CD4-positive, alpha-beta T cell treated with Interleukin-10 for 1 hour (primary cell): ENCODE measurements at regions not wholly inside any gene's neighbourhood (a gene's known extent, or its start where the extent isn't known, plus 50 kb on each side); places are given as distances from the start of the nearest gene placed in this dataset.
"Not testable (repeated sequence)": the region's sequence is repeated elsewhere in the genome, so short reads cannot be mapped to it uniquely, and the experiment has no call there.

Experiments
- DNase-seq: peaks from one replicate; pipeline ENCODE4 v3.0.0-alpha.2; 2020

DNA sequence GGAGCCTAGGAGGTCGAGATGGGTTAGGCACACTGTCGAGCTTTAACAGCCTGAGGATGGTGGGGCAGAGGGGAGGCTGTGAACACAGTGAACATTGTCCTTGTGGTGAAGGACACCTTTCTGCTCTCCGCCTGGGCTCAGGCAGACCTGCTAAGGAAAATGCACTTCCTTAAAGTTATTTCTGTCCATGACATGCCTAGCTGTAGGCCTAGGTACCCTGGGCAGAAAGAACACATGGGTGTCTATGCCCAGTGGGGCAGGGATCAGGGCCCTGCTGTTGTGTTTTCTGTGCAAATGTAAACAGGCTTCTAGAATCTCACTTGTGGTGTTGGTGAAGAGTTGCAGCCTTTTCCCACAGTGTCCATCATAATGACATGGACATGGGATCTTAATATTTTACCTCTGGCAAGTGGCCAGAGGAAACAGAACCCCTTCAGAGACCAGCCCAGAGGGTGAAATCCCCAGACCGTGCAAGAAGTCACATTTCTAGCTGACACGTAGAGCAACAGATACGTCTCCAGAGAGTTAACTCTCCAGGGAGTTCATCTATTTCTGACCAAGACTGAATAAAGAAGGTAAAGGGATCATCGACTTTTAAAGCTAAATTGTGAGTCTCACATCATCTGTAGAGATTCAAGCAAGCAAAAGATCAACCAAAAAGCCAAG lies 79.2 kb downstream of the C9orf152 start:
- DNase-seq, result no peak

DNA sequence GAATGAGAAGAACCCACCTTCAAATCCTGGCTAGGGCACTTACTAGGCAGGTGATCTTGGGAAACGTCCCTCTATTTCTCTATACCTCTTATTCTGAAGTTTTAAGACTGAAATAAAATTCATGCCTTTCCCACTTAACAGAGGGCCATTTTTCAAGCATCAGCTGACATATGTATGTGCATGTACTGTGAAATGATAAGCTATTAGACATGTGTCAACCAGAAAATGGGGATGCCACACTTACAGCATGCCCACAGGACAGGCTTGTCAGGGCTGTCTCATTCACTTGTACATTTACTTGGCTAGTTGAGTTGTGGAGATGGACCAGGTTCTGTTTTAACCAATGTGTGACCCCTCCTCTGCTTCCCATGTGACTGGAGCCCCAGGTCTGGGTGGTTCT lies 78.5 kb downstream of the C9orf152 start:
- no peak for DNase-seq

DNA sequence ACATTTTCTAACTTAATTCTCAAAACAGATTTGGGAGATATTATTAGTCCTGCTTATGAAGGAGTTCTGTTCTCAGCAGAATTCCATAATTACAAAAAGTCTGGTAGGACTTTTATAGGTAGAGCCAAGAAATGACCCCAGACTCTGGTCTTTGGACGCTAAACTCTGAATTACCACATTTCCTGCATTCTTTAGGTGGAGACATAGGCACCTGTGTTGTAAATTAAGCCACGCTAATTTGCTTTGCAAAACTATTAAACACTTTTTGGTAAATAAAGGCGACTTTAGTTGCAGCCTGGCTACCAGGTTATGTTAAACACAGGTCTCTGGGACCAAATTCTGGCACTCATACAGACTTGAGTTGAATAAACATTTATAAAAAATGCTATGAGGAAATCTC lies 77.7 kb downstream of the C9orf152 start:
- no peak for DNase-seq

DNA sequence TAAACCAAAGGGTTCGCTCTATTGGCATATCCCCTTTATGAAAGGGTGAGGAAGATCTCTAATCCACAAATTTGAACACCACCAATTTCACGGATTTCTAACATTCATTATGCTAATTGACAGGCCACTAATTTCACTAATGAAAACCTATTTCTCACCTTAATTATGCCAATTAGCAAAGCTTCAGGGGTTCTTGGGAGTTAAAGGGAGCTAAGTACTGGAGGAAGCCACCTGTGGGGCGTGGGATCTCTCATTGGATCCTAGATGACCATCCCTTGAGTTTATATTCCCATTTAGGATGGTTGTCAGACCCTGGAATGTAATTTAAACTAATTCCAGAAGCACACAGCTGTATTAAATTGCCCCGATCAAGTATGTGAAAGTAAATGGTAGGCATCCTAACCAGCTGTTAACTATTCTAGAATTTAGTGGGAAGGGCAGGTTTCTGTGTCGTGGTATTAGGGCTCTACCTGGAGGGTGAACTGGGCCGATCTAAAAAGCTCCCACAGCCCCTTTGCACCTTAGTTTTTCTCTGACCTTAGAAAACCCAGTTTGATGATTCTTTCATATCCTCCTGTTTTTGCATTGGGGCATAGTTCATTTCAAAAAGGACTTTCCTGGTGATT lies 77.1 kb downstream of the C9orf152 start:
- no peak for DNase-seq

DNA sequence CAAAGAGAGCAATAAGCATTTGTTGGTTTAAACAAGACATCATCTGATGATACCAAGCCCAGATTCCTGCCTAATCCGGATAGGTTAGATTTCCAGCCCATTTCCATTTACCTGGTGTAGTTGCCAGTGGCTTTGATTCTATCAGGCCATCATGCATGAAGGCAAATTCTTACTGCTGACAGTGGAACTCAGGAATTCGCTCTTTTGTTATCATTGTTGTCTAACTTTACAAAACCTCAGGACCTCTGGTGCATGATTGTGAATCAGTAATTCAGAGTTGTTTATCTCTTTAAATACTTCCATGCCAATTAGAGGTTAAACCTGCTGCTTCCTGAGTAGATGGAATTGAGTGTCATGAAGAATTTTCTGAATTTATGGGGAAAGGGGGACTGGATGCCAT lies 76.5 kb downstream of the C9orf152 start:
- no peak for DNase-seq

DNA sequence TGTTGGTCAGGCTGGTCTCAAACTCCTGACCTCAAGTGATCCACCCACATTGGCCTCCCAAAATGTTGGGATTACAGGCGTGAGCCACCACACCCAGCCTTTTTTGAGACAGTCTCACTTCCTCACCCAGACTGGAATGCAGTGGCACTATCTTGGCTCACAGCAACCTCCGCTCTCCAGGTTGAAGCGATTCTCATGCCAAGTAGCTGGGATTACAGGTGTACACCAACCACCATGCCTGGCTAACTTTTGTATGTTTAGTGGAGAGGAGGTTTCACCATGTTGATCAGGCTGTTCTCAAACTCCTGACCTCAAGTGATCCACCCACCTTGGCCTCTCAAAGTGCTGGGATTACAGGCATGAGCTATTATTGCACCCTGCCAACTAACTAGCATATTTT lies 75.4 kb downstream of the C9orf152 start:
- not testable (repeated sequence) for DNase-seq

DNA sequence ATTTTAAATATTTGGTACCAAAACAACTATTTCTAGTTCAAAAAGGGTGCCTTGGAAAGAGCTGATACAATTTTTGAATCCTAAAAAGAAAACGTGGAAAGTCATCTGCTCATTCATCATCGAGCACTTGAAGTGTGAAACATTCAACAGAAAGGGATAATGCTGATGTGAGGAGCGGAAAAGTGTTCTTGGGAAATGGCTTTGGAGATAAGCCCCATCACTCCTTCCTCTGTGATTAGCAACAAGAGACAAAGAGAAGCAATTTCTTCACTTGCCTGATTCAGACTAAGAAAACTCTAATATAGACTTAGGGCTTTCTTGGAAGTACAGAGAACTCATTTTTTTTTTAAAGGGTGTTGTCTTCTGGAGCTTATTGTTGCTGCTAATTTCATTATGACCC lies 74.9 kb downstream of the C9orf152 start:
- DNase-seq, result no peak

DNA sequence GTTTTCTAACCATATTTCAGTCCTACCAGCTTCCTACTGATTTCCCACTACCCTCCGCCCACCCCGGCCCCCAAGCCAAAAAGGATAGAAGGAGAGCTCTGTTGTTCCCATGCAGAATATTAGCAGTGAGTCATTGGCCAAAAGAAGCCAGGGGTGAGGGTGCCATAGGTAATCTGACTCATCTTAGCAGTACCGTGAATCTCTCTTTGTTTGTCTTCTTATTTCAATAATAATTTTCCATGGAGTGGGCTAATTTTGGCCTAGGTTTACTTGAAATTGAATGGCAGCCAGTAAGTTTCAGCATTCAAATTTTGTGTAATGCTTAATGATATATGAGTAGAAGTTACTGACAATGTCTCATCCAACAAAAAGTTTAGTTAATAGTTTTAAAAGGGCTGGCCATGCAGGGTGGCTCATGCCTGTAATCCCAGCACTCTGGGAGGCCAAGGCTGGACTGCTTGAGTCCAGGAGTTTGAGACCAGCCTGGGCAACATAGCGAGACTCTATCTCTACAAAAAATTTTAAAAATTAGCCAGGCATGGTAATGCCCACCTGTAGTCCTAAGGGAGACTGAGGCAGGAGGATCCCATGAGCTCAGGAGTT lies 74.2 kb downstream of the C9orf152 start:
- DNase-seq, result no peak

DNA sequence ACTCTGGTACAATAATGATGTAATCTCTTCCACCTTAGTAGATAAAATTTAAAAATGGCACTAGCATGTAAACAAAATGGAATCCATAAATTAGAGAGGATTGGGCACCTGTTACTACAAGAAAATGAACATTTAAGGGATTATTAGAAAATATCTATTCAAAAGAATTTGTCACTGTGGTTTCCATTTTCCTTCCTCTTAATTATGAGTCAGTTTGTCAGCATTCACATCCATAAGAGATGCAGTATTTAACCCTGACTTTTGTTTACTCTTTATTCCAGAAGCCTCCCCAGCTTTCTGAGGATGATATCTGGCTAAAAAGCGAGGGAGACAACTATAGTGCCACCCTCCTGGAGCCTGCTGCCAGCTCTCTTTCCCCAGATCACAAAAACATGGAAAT lies 72.1 kb downstream of the C9orf152 start:
- DNase-seq, result no peak

DNA sequence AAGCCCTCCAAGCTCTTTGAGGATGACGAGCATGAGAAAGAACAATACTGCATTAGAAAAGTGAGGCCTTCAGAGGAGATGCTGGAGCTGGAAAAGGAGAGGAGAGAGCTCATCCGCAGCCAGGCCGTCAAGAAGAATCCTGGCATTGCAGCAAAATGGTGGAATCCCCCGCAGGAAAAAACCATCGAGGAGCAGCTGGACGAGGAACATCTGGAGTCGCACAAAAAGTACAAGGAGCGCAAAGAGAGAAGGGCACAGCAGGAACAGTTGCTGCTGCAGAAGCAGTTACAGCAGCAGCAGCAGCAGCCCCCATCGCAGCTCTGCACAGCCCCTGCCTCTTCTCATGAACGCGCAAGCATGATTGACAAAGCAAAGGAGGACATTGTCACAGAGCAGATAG lies 71.2 kb downstream of the C9orf152 start:
- no peak for DNase-seq

DNA sequence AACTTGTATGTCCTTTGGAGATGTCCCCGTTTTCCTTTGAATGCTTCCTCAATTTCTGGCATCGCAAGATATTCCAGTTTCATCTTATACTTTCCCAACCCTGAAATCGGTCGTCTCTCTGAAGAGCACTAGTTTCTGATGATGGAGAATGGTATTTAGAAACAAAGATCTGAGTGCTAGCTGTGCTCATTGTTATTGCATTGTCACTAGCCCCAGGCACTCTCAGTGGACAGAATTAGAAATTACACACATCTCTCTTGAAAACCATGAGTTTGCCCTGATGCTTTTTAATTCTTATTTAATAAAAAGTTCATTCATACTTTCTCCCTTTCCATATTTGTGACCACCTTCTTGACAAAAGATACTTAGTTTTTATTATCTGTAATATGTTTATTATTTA lies 67.7 kb downstream of the C9orf152 start:
- no peak for DNase-seq

DNA sequence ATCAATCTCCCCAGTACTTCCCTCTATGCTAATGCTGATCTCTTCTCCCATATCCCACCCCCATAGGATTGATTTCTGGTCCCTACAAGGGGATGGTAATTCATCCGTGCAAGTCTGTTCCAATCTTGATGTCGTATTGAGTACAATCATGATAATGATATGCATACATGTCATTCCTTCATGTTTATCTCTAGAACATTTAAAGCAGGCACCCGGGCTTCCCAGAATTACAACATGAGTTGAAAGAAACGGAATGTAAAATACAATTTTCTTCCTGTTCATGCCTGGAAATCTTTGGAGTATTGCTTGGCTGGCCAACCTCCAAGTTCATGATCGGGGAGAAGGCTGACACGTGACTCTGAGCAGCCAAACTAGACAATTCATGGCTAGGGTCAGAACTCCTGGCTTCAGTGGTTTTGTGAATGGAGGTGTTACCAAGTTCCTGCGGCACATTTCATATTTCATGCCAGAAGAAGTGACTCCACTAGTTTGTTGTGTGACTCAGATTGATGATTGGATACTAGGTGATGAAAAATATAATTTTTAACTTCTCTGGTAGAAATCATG lies 66.6 kb downstream of the C9orf152 start:
- DNase-seq, result no peak

DNA sequence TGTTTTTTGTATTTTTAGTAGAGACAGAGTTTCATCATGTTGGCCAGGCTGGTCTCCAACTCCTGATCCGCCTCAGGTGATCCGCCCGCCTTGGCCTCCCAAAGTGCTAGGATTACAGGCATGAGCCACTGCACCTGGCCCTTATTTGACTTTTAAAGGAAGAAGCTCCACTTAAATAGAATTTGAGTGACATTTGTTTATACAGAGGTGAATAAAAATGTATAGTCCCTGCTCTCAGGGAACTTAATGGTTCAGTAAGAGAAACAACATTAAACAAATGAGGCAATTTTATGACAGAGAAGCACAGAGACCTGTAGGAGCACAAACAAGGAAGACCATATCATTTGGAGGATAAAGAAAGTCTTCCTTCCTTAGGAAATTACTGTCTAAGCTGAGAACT lies 65.7 kb downstream of the C9orf152 start:
- no peak for DNase-seq

DNA sequence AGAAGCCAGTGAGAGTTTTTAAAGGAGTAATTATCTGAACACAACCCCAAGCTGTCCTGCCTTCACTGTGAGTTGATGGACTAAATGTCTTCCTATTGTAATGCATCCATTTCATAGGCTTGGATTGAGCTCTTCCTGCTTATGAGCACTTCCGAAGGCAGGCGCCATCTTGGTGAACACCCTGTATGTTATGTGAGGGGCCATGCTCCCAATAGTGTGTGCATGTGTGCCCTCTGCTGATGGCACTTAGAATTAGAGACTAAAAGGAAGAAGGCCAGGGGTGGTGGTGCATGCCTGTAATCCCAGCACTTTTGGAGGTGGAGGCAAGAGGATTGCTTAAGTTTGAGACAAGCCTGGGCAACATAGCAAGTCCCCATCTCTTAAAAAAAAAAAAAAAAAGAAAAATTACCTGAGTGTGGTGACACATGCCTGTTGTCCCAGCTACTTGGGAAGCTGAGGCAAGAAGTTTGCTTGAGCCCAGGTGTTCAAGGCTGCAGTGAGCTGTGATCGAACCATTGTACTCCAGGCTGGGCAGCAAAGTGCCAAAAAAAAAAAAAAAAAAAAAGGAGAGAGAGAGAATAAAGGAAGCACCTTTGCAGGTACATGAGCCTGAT lies 65.0 kb downstream of the C9orf152 start:
- DNase-seq, result no peak

DNA sequence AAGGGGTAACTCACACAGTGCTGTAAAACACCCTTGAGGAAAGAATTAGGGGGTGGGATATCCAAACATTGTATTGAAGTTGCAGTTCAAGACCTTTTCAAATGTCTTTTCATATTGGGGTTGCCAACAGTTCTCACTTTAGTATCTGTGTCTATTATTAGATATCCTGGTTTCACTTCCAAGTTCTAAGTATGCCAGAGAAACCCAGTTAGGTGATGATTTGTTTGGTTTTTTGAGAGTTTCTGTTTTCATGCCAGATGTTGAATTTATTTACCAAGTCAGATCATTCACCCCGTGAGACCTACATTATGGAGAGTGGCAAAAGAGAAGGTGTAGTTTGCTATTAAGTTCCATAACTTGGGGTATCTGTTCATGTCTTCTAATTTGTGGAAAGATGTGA lies 64.5 kb downstream of the C9orf152 start:
- no peak for DNase-seq

DNA sequence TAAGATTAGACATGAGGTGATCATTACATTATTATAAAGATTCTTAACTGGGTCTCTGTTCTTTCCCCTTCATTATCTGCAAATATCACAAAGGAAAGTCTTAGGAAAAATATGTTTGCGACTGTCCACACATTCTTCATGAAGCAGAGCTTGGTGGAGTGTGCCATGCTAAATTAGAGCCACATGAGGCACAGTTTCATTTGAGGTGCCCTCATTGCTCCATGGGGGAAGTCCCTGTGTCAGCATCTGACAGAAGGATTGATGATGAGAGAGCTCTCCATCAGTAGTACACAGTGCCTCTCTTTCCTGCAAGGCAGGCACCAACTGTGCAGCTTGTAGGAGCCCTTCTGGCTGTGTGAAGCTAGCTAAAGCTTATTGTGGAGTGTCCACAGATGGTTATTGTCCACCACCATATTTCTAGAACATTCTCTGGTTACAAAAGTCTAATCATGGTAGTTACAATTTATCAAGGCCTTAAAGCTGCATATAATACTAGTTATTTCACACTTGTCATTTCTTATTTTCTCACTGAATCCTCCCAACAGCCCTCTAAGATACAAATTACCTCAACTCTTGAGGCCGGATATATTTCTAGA lies 63.9 kb downstream of the C9orf152 start:
- DNase-seq, result peak; percentile 37

DNA sequence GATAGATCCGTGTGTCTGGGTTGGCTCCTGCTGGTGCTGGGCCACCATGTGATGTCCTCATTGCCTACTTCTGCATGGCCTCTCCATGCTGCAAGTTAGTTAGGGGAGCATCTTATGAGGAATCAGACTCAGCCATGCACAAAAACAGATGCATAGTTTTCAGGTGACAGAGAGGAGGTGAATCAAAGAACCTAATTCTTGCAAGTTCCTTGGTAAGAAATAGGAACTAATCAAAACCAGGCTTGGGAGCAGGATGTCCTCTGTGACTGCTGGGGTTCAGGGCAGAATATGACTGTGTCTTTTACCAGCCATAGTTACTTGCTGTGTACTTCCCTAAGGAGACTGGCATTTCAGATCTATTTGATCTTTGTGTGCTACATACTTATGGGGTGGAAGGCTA lies 61.6 kb downstream of the C9orf152 start:
- DNase-seq, result no peak

DNA sequence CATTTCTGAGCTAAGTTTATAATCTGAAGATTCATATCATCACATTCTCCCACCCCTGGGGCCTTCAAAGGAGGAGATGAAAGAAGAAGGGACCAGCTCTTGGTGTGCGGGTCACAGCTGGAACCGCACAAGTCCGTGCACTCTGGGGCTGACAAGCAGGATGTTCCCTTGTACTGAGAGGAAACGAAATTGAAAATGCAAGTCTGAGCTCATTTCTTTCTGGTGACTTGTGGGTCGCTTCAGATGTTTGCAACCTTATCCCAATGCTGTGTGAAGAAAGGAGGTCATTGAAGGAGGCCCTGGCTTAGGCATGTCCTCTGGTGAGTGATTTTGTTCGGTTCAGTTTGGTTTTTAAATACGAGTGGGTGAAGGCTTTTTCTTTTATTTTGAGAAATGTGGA lies 59.6 kb downstream of the C9orf152 start:
- DNase-seq, result peak; percentile 52

DNA sequence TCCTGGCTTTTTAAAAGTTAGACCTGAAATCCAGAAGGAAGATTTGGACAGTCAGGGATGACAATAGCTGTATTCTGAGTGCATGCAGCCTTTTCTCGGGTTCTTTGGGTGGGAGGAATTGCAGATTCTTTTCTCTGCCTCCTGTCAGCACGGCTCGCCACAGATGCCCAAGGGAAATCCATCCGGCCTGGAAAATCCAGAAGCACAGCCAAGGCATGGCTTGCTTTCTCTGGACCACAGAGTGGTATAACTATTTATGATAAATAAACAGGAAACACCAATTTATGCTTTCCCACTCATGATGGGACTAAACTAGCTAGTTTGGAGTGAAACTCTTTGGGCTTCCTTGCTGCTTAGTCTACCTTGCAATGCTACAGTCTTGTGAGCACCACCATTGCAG lies 59.1 kb downstream of the C9orf152 start:
- no peak for DNase-seq
